ENCODE measurements at regions not wholly inside any gene's neighbourhood (a gene's known extent, or its start where the extent isn't known, plus 50 kb on each side); places are given as distances from the start of the nearest gene placed in this dataset.

DNA sequence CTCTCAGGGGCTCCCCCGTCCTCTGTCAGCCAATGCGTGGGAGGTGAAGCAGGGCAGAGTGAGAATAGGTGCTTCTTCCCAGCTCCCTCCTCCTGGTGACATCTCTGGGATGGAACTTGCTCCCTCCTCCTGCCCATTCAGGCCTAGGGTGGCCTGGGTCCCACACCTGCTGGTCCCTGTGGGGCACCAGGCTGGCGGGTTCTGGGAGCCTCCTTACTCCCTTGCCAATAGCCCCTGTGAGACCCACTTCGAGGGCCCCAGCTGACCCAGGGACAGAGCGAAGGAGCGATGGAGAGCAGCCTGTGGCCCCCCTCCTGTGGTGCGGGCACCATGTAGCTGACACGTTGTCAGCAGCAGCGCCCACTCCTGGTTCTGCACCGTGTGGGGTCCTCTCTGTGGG lies 512.6 kb downstream of the GLRX3 start:
- TF ChIP-seq, protein P1, sequence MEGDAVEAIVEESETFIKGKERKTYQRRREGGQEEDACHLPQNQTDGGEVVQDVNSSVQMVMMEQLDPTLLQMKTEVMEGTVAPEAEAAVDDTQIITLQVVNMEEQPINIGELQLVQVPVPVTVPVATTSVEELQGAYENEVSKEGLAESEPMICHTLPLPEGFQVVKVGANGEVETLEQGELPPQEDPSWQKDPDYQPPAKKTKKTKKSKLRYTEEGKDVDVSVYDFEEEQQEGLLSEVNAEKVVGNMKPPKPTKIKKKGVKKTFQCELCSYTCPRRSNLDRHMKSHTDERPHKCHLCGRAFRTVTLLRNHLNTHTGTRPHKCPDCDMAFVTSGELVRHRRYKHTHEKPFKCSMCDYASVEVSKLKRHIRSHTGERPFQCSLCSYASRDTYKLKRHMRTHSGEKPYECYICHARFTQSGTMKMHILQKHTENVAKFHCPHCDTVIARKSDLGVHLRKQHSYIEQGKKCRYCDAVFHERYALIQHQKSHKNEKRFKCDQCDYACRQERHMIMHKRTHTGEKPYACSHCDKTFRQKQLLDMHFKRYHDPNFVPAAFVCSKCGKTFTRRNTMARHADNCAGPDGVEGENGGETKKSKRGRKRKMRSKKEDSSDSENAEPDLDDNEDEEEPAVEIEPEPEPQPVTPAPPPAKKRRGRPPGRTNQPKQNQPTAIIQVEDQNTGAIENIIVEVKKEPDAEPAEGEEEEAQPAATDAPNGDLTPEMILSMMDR (conservative IDR thresholded peaks at IDR 0.05; ENCODE audit: low read depth, low read length), result no peak
- TF ChIP-seq MAFK (IDR thresholded peaks at IDR 0.05; ENCODE audit: low read depth, low read length), result no peak
- no peak for TF ChIP-seq POLR2A (IDR thresholded peaks at IDR 0.05; ENCODE audit: low read depth, low read length)
- TF ChIP-seq RCOR1 (IDR thresholded peaks at IDR 0.05; ENCODE audit: insufficient replicate concordance, low read length), result no peak
- no peak for TF ChIP-seq SMC3 (IDR thresholded peaks at IDR 0.05; ENCODE audit: low read depth, low read length)
- TF ChIP-seq, protein P2, sequence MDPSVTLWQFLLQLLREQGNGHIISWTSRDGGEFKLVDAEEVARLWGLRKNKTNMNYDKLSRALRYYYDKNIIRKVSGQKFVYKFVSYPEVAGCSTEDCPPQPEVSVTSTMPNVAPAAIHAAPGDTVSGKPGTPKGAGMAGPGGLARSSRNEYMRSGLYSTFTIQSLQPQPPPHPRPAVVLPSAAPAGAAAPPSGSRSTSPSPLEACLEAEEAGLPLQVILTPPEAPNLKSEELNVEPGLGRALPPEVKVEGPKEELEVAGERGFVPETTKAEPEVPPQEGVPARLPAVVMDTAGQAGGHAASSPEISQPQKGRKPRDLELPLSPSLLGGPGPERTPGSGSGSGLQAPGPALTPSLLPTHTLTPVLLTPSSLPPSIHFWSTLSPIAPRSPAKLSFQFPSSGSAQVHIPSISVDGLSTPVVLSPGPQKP (IDR thresholded peaks at IDR 0.05; ENCODE audit: borderline replicate concordance, low read depth, low read length), result no peak
- no peak for TF ChIP-seq RAD21 (IDR thresholded peaks at IDR 0.05; ENCODE audit: low read length)
- TF ChIP-seq RFX5 (IDR thresholded peaks at IDR 0.05; ENCODE audit: low read depth, low read length), result no peak
- no peak for TF ChIP-seq MAZ (IDR thresholded peaks at IDR 0.05; ENCODE audit: borderline replicate concordance, low read depth, low read length)
- TF ChIP-seq FOS (IDR thresholded peaks at IDR 0.05; ENCODE audit: low read depth, low read length), result no peak
- TF ChIP-seq, protein P3, sequence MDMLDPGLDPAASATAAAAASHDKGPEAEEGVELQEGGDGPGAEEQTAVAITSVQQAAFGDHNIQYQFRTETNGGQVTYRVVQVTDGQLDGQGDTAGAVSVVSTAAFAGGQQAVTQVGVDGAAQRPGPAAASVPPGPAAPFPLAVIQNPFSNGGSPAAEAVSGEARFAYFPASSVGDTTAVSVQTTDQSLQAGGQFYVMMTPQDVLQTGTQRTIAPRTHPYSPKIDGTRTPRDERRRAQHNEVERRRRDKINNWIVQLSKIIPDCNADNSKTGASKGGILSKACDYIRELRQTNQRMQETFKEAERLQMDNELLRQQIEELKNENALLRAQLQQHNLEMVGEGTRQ (IDR thresholded peaks at IDR 0.05; ENCODE audit: low read depth, low read length), result no peak
- TF ChIP-seq BHLHE40 (IDR thresholded peaks at IDR 0.05; ENCODE audit: low read depth, low read length), result no peak
